ENCODE measurements at regions not wholly inside any gene's neighbourhood (a gene's known extent, or its start where the extent isn't known, plus 50 kb on each side); places are given as distances from the start of the nearest gene placed in this dataset.
"Not testable (repeated sequence)": the region's sequence is repeated elsewhere in the genome, so short reads cannot be mapped to it uniquely, and the experiment has no call there.

- no peak for TF ChIP-seq POLR2AphosphoS5 (IDR thresholded peaks at IDR 0.05; ENCODE audit: low read depth)
- DNase-seq (ENCODE audit: low read depth in 1 of 2, low spot score in 1 of 2) = no peak
- Histone ChIP-seq H3K27ac (replicated peaks) (no peak overlapping the region), H3K27me3 (ENCODE audit: insufficient read depth, poor library complexity, severe bottlenecking) (no peaks in the 10 kb centered on the region), H3K4me3 (replicated peaks; ENCODE audit: insufficient read depth, low read length) (no peak overlapping the region)
Observed at GRCh38 chrX:54641530-54641929, 111.5 kb downstream of the GNL3L start.

GRCh38 chrX:54647607-54648006 is 117.6 kb downstream of the GNL3L start:
- H3K27ac ChIP-seq (replicated peaks); H3K27me3 ChIP-seq (ENCODE audit: insufficient read depth, poor library complexity, severe bottlenecking); DNase-seq (ENCODE audit: low read depth in 1 of 2, low spot score in 1 of 2); H3K4me3 ChIP-seq (replicated peaks; ENCODE audit: insufficient read depth, low read length): not testable (repeated sequence)

GRCh38 chrX:54659547-54659946 is 129.5 kb downstream of the GNL3L start:
- H3K4me3 ChIP-seq (replicated peaks; ENCODE audit: insufficient read depth, low read length) = no peak overlapping the region
- no peaks in the 10 kb centered on the region for H3K27me3 ChIP-seq (ENCODE audit: insufficient read depth, poor library complexity, severe bottlenecking)
- no peak for DNase-seq (ENCODE audit: low read depth in 1 of 2, low spot score in 1 of 2)
- no peak overlapping the region for H3K27ac ChIP-seq (replicated peaks)
- TF ChIP-seq GABPA (IDR thresholded peaks at IDR 0.05; ENCODE audit: low read depth) (no peak), SPI1 (IDR thresholded peaks at IDR 0.05; ENCODE audit: borderline replicate concordance, low read depth) (no peak), POLR2AphosphoS5 (IDR thresholded peaks at IDR 0.05; ENCODE audit: low read depth) (no peak), CTCF (IDR thresholded peaks at IDR 0.05; ENCODE audit: insufficient read depth, low read length) (no peak), REST (IDR thresholded peaks at IDR 0.05; ENCODE audit: insufficient replicate concordance, low read depth) (no peak)

GRCh38 chrX:54675762-54676161 is 122.3 kb downstream of the ITIH6 start:
- TF ChIP-seq POLR2AphosphoS5 (IDR thresholded peaks at IDR 0.05; ENCODE audit: low read depth) (no peak), REST (IDR thresholded peaks at IDR 0.05; ENCODE audit: insufficient replicate concordance, low read depth) (no peak), GABPA (IDR thresholded peaks at IDR 0.05; ENCODE audit: low read depth) (no peak), CTCF (IDR thresholded peaks at IDR 0.05; ENCODE audit: insufficient read depth, low read length) (no peak), SPI1 (IDR thresholded peaks at IDR 0.05; ENCODE audit: borderline replicate concordance, low read depth) (no peak)
- Histone ChIP-seq H3K27me3 (ENCODE audit: insufficient read depth, poor library complexity, severe bottlenecking) (no peaks in the 10 kb centered on the region), H3K27ac (replicated peaks) (no peak overlapping the region), H3K4me3 (replicated peaks; ENCODE audit: insufficient read depth, low read length) (no peak overlapping the region)
- no peak for DNase-seq (ENCODE audit: low read depth in 1 of 2, low spot score in 1 of 2)

- Histone ChIP-seq H3K27ac (replicated peaks) (no peak overlapping the region), H3K27me3 (ENCODE audit: insufficient read depth, poor library complexity, severe bottlenecking) (no peaks in the 10 kb centered on the region), H3K4me3 (replicated peaks; ENCODE audit: insufficient read depth, low read length) (no peak overlapping the region)
- no peak for TF ChIP-seq REST (IDR thresholded peaks at IDR 0.05; ENCODE audit: insufficient replicate concordance, low read depth)
- TF ChIP-seq CTCF (IDR thresholded peaks at IDR 0.05; ENCODE audit: insufficient read depth, low read length) = no peak
- TF ChIP-seq POLR2AphosphoS5 (IDR thresholded peaks at IDR 0.05; ENCODE audit: low read depth) = no peak
- no peak for TF ChIP-seq SPI1 (IDR thresholded peaks at IDR 0.05; ENCODE audit: borderline replicate concordance, low read depth)
- DNase-seq (ENCODE audit: low read depth in 1 of 2, low spot score in 1 of 2) = no peak
Observed at GRCh38 chrX:54695231-54695630, 102.8 kb downstream of the ITIH6 start.

All from HL-60 (cell line).